HepG2 (cell line): ENCODE measurements at regions not wholly inside any gene's neighbourhood (a gene's known extent, or its start where the extent isn't known, plus 50 kb on each side); places are given as distances from the start of the nearest gene placed in this dataset.

Experiments
- ATAC-seq: fragments of 200-7000 bp; cut with Tn5 transposase; 3 replicates; pipeline ENCODE4 v1.9.1; 2020; ENCODE audit warnings: mild to moderate bottlenecking, moderate library complexity
- BruUV-seq: library from RNA; stranded (reverse); fragments of 400-500 nt; replicated peaks from 2 replicates; lab custom pipeline; 2021; lab: Mats Ljungman, UMichigan
- CTCF ChIA-PET: fragments of 300-600 bp; formaldehyde crosslinking; extraction: SDS; loops from one replicate; lab custom pipeline; 2021; ENCODE audit warnings: low total read pairs, inconsistent platforms, low intra/inter-chr PET ratio; lab: Yijun Ruan, JAX
- POLR2A ChIA-PET: fragments of 350-600 bp; sonication (Branson Sonifier 250); formaldehyde crosslinking; loops from one replicate; lab custom pipeline; 2020; ENCODE audit warnings: antibody characterized with exemption, inconsistent platforms; lab: Yijun Ruan, JAX
- DNase-seq: peaks from one replicate; pipeline ENCODE4 v3.0.0-alpha.2; 2015; ENCODE audit warnings: low spot score
- FAIRE-seq: peaks from 3 replicates; lab custom pipeline; 2011; peaks lifted over from hg19 to GRCh38; lab: Jason Lieb, UNC
- H2AFZ ChIP-seq: one replicate; pipeline ENCODE4 v1.6.1; 2011; ENCODE audit warnings: low read length, inconsistent platforms
- H3K27ac ChIP-seq: fragments of 300-600 bp; 3 replicates; pipeline ENCODE4 v1.8.0; 2011; ENCODE audit warnings: mixed run types, mild to moderate bottlenecking, mixed read lengths, low read length, inconsistent platforms; ENCODE audit not compliant: insufficient read depth; ENCODE audit errors: extremely low read length
- H3K27me3 ChIP-seq, 2 experiments: fragments of 200-600 bp in 1 of 2; 2 replicates in 1 of 2; 3 replicates in 1 of 2; pipeline versions ENCODE4 v1.6.0 to v1.8.0; 2011; ENCODE audit warnings: low read length in 2 of 2, mild to moderate bottlenecking in 2 of 2, moderate library complexity in 2 of 2, inconsistent platforms in 1 of 2; ENCODE audit not compliant: insufficient read depth in 2 of 2, control insufficient read depth in 1 of 2
- H3K36me3 ChIP-seq, 2 experiments: fragments of 200-600 bp in 1 of 2; replicated peaks in 1 of 2; 2 replicates in 1 of 2; 3 replicates in 1 of 2; pipeline versions ENCODE4 v1.5.1 to v1.8.0; 2011; ENCODE audit warnings: low read length in 2 of 2, inconsistent platforms in 1 of 2; ENCODE audit not compliant: insufficient read depth in 2 of 2, control insufficient read depth in 1 of 2
- H3K4me1 ChIP-seq: 2 replicates; pipeline ENCODE4 v1.5.1; 2012; ENCODE audit warnings: low read length, inconsistent platforms; ENCODE audit not compliant: insufficient read depth
- H3K4me2 ChIP-seq: 2 replicates; pipeline ENCODE4 v1.6.0; 2011; ENCODE audit warnings: low read depth, low read length, inconsistent platforms
- H3K4me3 ChIP-seq, 3 experiments: fragments of 200-600 bp in 1 of 3; sonication (generic), shearing (Covaris generic) in 1 of 3; replicated peaks in 1 of 3; 2 replicates each; pipeline ENCODE4 v1.5.1; 2011 to 2016; ENCODE audit warnings: low read length in 3 of 3, inconsistent platforms in 2 of 3, low read depth in 2 of 3, mild to moderate bottlenecking in 2 of 3, control low read depth in 1 of 3, mixed read lengths in 1 of 3; ENCODE audit not compliant: insufficient read depth in 1 of 3
- H3K79me2 ChIP-seq: one replicate; pipeline ENCODE4 v1.6.1; 2011; ENCODE audit warnings: low read length, inconsistent platforms; ENCODE audit not compliant: insufficient read depth
- H3K9ac ChIP-seq: 2 replicates; pipeline ENCODE4 v1.6.0; 2011; ENCODE audit warnings: mild to moderate bottlenecking, low read depth, low read length, inconsistent platforms; ENCODE audit not compliant: insufficient read depth
- H3K9me3 ChIP-seq: 2 replicates; pipeline ENCODE4 v1.5.1; 2012; ENCODE audit warnings: mild to moderate bottlenecking, low read length
- H4K20me1 ChIP-seq: 2 replicates; pipeline ENCODE4 v1.6.0; 2011; ENCODE audit warnings: inconsistent platforms, mild to moderate bottlenecking, low read length, moderate library complexity; ENCODE audit not compliant: insufficient read depth
- BATF2 ChIP-seq: sonication (generic); formaldehyde crosslinking; IDR thresholded peaks from 2 replicates; pipeline ENCODE4 v1.8.0; 2022; ENCODE audit warnings: mild to moderate bottlenecking, missing genetic modification reagents, moderate library complexity
- HNF4A ChIP-seq: sonication (generic); formaldehyde crosslinking; IDR thresholded peaks from 2 replicates; pipeline ENCODE4 v1.4.0; 2020; ENCODE audit warnings: missing genetic modification reagents
- KLF16 ChIP-seq, 2 experiments: sonication (generic) in 1 of 2; formaldehyde crosslinking in 1 of 2; IDR thresholded peaks; 2 replicates each; pipeline versions ENCODE4 v1.6.1 to v1.8.0; 2016 to 2023; ENCODE audit warnings: missing genetic modification reagents in 2 of 2, missing compliant biosample characterization in 1 of 2
- NCOA1 ChIP-seq: sonication (generic); formaldehyde crosslinking; IDR thresholded peaks from 2 replicates; pipeline ENCODE4 v1.9.0; 2021; ENCODE audit warnings: missing genetic modification reagents
- PLRG1 ChIP-seq: fragments of 450-650 bp; conservative IDR thresholded peaks from 2 replicates; pipeline ENCODE4 v1.6.1; 2016
- ZBTB37 ChIP-seq: sonication (generic); formaldehyde crosslinking; IDR thresholded peaks from 2 replicates; pipeline ENCODE4 v1.4.0; 2020; ENCODE audit warnings: mild to moderate bottlenecking, missing genetic modification reagents
- ZBTB42 ChIP-seq: sonication (generic); formaldehyde crosslinking; IDR thresholded peaks from 2 replicates; pipeline ENCODE4 v1.5.0; 2020; ENCODE audit warnings: mild to moderate bottlenecking, missing genetic modification reagents
- ZFAT ChIP-seq: sonication (generic); formaldehyde crosslinking; conservative IDR thresholded peaks from 2 replicates; pipeline ENCODE4 v1.8.1; 2023; ENCODE audit warnings: missing genetic modification reagents, inconsistent platforms
- ZFP37 ChIP-seq: sonication (generic); formaldehyde crosslinking; IDR thresholded peaks from 2 replicates; pipeline ENCODE4 v1.4.0; 2020; ENCODE audit warnings: missing genetic modification reagents, borderline replicate concordance
- ZFYVE20 ChIP-seq: sonication (generic); formaldehyde crosslinking; IDR thresholded peaks from 2 replicates; pipeline ENCODE4 v1.8.0; 2023; ENCODE audit warnings: low read depth, mild to moderate bottlenecking, moderate library complexity, missing genetic modification reagents, borderline replicate concordance
- ZNF761 ChIP-seq: sonication (generic); formaldehyde crosslinking; conservative IDR thresholded peaks from 2 replicates; pipeline ENCODE4 v1.4.0; 2020; ENCODE audit warnings: mild to moderate bottlenecking, missing genetic modification reagents
- WGBS: methylation state at CpG from one replicate; pipeline ENCODE4 v1.1.6; 2017; ENCODE audit warnings: low lambda C conversion rate; 5-methylcytosine and 5-hydroxymethylcytosine counted together
- in situ Hi-C: cut with HindIII; loops from 2 replicates; pipeline ENCODE4 v1.10.0; 2017; ENCODE audit warnings: low pct_unique_long_range_greater_than_20kb; ENCODE audit not compliant: extremely low pct_ligation_motif_present
- intact Hi-C: fragments of 100-400 bp; cut with micrococcal nuclease; formaldehyde crosslinking; loops from one replicate; pipeline ENCODE4 v1.10.0; 2022; ENCODE audit not compliant: unreplicated experiment

GRCh38 chr1:4964634-4965345, 310.4 kb downstream of the AJAP1 start:
- TF ChIP-seq PLRG1 (no peak), ZFAT (CRISPR knock-in tag) (no peak), ZFYVE20 (no peak), HNF4A (CRISPR knock-in tag) (no peak), NCOA1 (CRISPR knock-in tag) (no peak), ZBTB42 (CRISPR knock-in tag) (no peak), BATF2 (no peak), ZNF761 (CRISPR knock-in tag) (no peak), ZBTB37 (CRISPR knock-in tag) (no peak), ZFP37 (CRISPR knock-in tag) (no peak), KLF16 (CRISPR knock-in tag; IDR thresholded peaks at IDR 0.05) (no peak)
- TF ChIP-seq, all 625 proteins: peak for 0
- Histone ChIP-seq H2AFZ (no peak overlapping the region), H3K27ac (no peak overlapping the region), H3K9me3 (no peaks in the 10 kb centered on the region; the same call in 1 of the 2 replicates), H3K36me3 (no peaks in the 10 kb centered on the region), H3K4me1 (no peaks in the 10 kb centered on the region), H4K20me1 (no peaks in the 10 kb centered on the region), H3K27me3 (no peaks in the 10 kb centered on the region; a peak in 2 of 5 replicates), H3K79me2 (no peaks in the 10 kb centered on the region), H3K9ac (no peak overlapping the region), H3K4me3 (no peak overlapping the region), H3K4me2 (no peak overlapping the region)
- in situ Hi-C loops (no loop called here), intact Hi-C loops (no loop called here)
- ChIA-PET POLR2A (no interaction called here), CTCF (no interaction called here)
- FAIRE-seq, result no peak
- BruUV-seq, result no TSS peak
- no peak for DNase-seq
- WGBS, result 18% methylated on average over 11 of the region's 13 CpGs
- no peak for ATAC-seq
